SK-N-SH treated with all-trans-retinoic acid at 6 μM for 48 hours (cell line): ENCODE measurements at regions not wholly inside any gene's neighbourhood (a gene's known extent, or its start where the extent isn't known, plus 50 kb on each side); places are given as distances from the start of the nearest gene placed in this dataset.

Source experiments
- GLIS3 ChIP-seq: fragments of 250-450 bp; sonication (Bioruptor Pico); IDR thresholded peaks from 2 replicates; pipeline ENCODE4 v1.5.0; 2020; ENCODE audit warnings: mild to moderate bottlenecking, moderate library complexity
- PATZ1 ChIP-seq: fragments of 250-450 bp; sonication (Bioruptor Pico); IDR thresholded peaks from 2 replicates; pipeline ENCODE4 v1.8.0; 2020; ENCODE audit warnings: mild to moderate bottlenecking, moderate library complexity, borderline replicate concordance
- RARB ChIP-seq: fragments of 250-450 bp; sonication (Bioruptor Pico); IDR thresholded peaks from 2 replicates; pipeline ENCODE4 v1.8.0; 2021; ENCODE audit warnings: mild to moderate bottlenecking, moderate library complexity
- ZC3H10 ChIP-seq: fragments of 250-450 bp; sonication (Bioruptor Pico); IDR thresholded peaks from 2 replicates; pipeline ENCODE4 v1.5.1; 2021; ENCODE audit warnings: mild to moderate bottlenecking, moderate library complexity
- ZNF565 ChIP-seq: fragments of 450-650 bp; formaldehyde crosslinking; conservative IDR thresholded peaks from 2 replicates; pipeline ENCODE4 v1.5.0; 2020; ENCODE audit warnings: low read depth, mild to moderate bottlenecking, moderate library complexity
- ZNF70 ChIP-seq: fragments of 450-650 bp; formaldehyde crosslinking; IDR thresholded peaks from 2 replicates; pipeline ENCODE4 v1.5.0; 2020; ENCODE audit warnings: mild to moderate bottlenecking, moderate library complexity
- ZNF8 ChIP-seq: fragments of 450-650 bp; formaldehyde crosslinking; IDR thresholded peaks from 2 replicates; pipeline ENCODE4 v1.5.0; 2020; ENCODE audit warnings: mild to moderate bottlenecking, moderate library complexity
- TF ChIP-seq, protein P1 (sequence below): fragments of 250-450 bp; sonication (Bioruptor Pico); IDR thresholded peaks from 2 replicates; pipeline ENCODE4 v1.5.1; 2020; ENCODE audit warnings: low read depth, mild to moderate bottlenecking, moderate library complexity

DNA sequence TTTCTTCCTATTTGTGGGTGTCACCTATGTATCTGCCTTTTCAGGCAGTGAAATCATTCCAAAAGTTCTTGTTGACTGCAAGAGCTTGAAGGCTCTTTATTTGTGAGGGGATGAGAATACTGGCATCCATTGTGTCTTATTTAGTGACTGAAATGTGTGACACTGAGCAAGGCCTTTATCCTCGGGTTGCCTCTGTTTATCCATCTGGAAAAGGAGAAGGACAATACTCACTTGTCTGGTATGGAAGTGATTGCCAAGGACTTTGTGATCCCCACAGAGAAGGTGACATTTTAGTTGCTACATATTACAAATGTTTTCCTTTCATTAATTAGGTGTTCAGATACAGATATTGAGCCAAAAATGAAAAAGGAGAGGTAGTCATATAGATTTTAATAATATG, 80.2 kb downstream of the ARRDC3 start:
- no peak for TF ChIP-seq PATZ1
- TF ChIP-seq, protein P1, sequence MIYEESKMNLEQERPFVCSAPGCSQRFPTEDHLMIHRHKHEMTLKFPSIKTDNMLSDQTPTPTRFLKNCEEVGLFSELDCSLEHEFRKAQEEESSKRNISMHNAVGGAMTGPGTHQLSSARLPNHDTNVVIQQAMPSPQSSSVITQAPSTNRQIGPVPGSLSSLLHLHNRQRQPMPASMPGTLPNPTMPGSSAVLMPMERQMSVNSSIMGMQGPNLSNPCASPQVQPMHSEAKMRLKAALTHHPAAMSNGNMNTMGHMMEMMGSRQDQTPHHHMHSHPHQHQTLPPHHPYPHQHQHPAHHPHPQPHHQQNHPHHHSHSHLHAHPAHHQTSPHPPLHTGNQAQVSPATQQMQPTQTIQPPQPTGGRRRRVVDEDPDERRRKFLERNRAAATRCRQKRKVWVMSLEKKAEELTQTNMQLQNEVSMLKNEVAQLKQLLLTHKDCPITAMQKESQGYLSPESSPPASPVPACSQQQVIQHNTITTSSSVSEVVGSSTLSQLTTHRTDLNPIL (CRISPR knock-in tag), result no peak
- TF ChIP-seq ZNF8 (CRISPR knock-in tag), result no peak
- no peak for TF ChIP-seq ZNF565
- no peak for TF ChIP-seq ZNF70
- TF ChIP-seq GLIS3 (CRISPR knock-in tag), result no peak
- no peak for TF ChIP-seq ZC3H10 (CRISPR knock-in tag)
- no peak for TF ChIP-seq RARB (CRISPR knock-in tag)
